SK-N-SH (cell line): ENCODE measurements at regions not wholly inside any gene's neighbourhood (a gene's known extent, or its start where the extent isn't known, plus 50 kb on each side); places are given as distances from the start of the nearest gene placed in this dataset.

Experiments used
- CTCF ChIA-PET: fragments of 300-600, 350-600 bp; formaldehyde crosslinking; extraction: SDS; loops from one replicate; lab custom pipeline; 2021; lab: Yijun Ruan, JAX
- POLR2A ChIA-PET: fragments of 350-600 bp; sonication (Branson Sonifier 250); formaldehyde crosslinking; extraction: SDS; loops from one replicate; lab custom pipeline; 2020; ENCODE audit warnings: antibody characterized with exemption, inconsistent platforms; lab: Yijun Ruan, JAX
- DNase-seq: peaks from one replicate; pipeline ENCODE4 v3.0.0; 2012
- H2AFZ ChIP-seq: fragments of 200-600 bp; sonication (generic); 2 replicates; pipeline ENCODE4 v1.8.1; 2016; ENCODE audit warnings: antibody characterized with exemption, mild to moderate bottlenecking, low read depth
- H3F3A ChIP-seq: fragments of 200-600 bp; sonication (generic); replicated peaks from 2 replicates; pipeline ENCODE3; 2016; ENCODE audit warnings: antibody characterized with exemption, mild to moderate bottlenecking; ENCODE audit not compliant: insufficient read depth
- H3K27ac ChIP-seq, 2 experiments: fragments of 200-500 bp in 1 of 2; fragments of 200-600 bp in 1 of 2; sonication (Bioruptor generic) in 1 of 2; sonication (generic), shearing (Covaris generic) in 1 of 2; 2 replicates each; pipeline versions ENCODE4 v1.5.1 to v1.6.1; 2014 to 2016; ENCODE audit warnings: low read depth in 2 of 2, inconsistent platforms in 1 of 2, low read length in 1 of 2, mild to moderate bottlenecking in 1 of 2, mixed read lengths in 1 of 2
- H3K27me3 ChIP-seq: fragments of 200-600 bp; sonication (generic), shearing (Covaris generic); 2 replicates; pipeline ENCODE4 v1.6.1; 2016; ENCODE audit warnings: mixed run types; ENCODE audit not compliant: insufficient read depth
- H3K36me3 ChIP-seq, 2 experiments: fragments of 200-500 bp in 1 of 2; fragments of 200-600 bp in 1 of 2; sonication (Bioruptor generic) in 1 of 2; sonication (generic) in 1 of 2; replicated peaks in 1 of 2; 2 replicates each; pipeline versions ENCODE3 to v1.5.1; 2014 to 2016; ENCODE audit warnings: low read length in 1 of 2, mild to moderate bottlenecking in 1 of 2; ENCODE audit not compliant: insufficient read depth in 2 of 2, control insufficient read depth in 1 of 2
- H3K4me1 ChIP-seq, 2 experiments: fragments of 200-500 bp in 1 of 2; fragments of 200-600 bp in 1 of 2; sonication (Bioruptor generic) in 1 of 2; sonication (generic), shearing (Covaris generic) in 1 of 2; 2 replicates each; pipeline versions ENCODE4 v1.5.1 to v1.6.1; 2014 to 2016; ENCODE audit warnings: low read depth in 1 of 2, low read length in 1 of 2, mixed run types in 1 of 2; ENCODE audit not compliant: insufficient read depth in 2 of 2, control insufficient read depth in 1 of 2
- H3K4me2 ChIP-seq: fragments of 200-600 bp; sonication (generic), shearing (Covaris generic); 2 replicates; pipeline ENCODE4 v1.6.1; 2017; ENCODE audit warnings: mixed run types
- H3K4me3 ChIP-seq, 2 experiments: fragments of 200-500 bp in 1 of 2; fragments of 200-600 bp in 1 of 2; sonication (Bioruptor generic) in 1 of 2; sonication (generic), shearing (Covaris generic) in 1 of 2; 2 replicates each; pipeline versions ENCODE4 v1.5.1 to v1.8.1; 2014 to 2016; ENCODE audit warnings: low read depth in 2 of 2, inconsistent platforms in 1 of 2, low read length in 1 of 2, mild to moderate bottlenecking in 1 of 2, mixed read lengths in 1 of 2, moderate library complexity in 1 of 2
- H3K79me2 ChIP-seq: fragments of 200-600 bp; sonication (generic); 2 replicates; pipeline ENCODE4 v1.8.1; 2017; ENCODE audit warnings: mild to moderate bottlenecking; ENCODE audit not compliant: insufficient read depth
- H3K9ac ChIP-seq: fragments of 200-600 bp; sonication (generic); 2 replicates; pipeline ENCODE4 v1.6.1; 2017; ENCODE audit warnings: mixed run types
- H3K9me2 ChIP-seq: fragments of 200-600 bp; sonication (generic); 2 replicates; pipeline ENCODE4 v1.6.1; 2017; ENCODE audit warnings: mixed run types
- H3K9me3 ChIP-seq: fragments of 200-600 bp; sonication (generic); 2 replicates; pipeline ENCODE4 v1.6.1; 2017; ENCODE audit warnings: mixed run types, mild to moderate bottlenecking, moderate library complexity
- H4K20me1 ChIP-seq: fragments of 200-600 bp; sonication (generic); 2 replicates; pipeline ENCODE4 v1.6.1; 2017; ENCODE audit warnings: mild to moderate bottlenecking, mixed run types; ENCODE audit not compliant: insufficient read depth
- EP300 ChIP-seq, 2 experiments: IDR thresholded peaks; 2 replicates each; pipeline versions ENCODE4 v1.4.0 to v1.6.1; 2012; ENCODE audit warnings: borderline replicate concordance in 1 of 2, low read depth in 1 of 2, low read length in 1 of 2
- GATA2 ChIP-seq: sonication (generic); formaldehyde crosslinking; IDR thresholded peaks from 2 replicates; pipeline ENCODE4 v1.5.0; 2020; ENCODE audit warnings: mild to moderate bottlenecking, missing genetic modification reagents
- NRF1 ChIP-seq: IDR thresholded peaks from 2 replicates; pipeline ENCODE4 v1.6.1; 2012; ENCODE audit warnings: low read depth, mild to moderate bottlenecking, low read length
- POLR2AphosphoS5 ChIP-seq: IDR thresholded peaks from 2 replicates; pipeline ENCODE4 v1.6.1; 2012; ENCODE audit warnings: low read depth, low read length
- RCOR1 ChIP-seq: fragments of 150-350 bp; IDR thresholded peaks from 2 replicates; pipeline ENCODE4 v1.6.1; 2017; ENCODE audit warnings: antibody characterized with exemption, low read length
- ZBTB33 ChIP-seq: IDR thresholded peaks from 2 replicates; pipeline ENCODE4 v1.4.0; 2012; ENCODE audit warnings: low read depth, borderline replicate concordance
- WGBS: methylation state at CpG from one replicate; pipeline ENCODE4 v1.1.6; 2017; ENCODE audit warnings: low lambda C conversion rate; 5-methylcytosine and 5-hydroxymethylcytosine counted together
- TF ChIP-seq, protein P1 (sequence below): fragments of 200-600 bp; sonication (generic); IDR thresholded peaks from 2 replicates; pipeline ENCODE4 v1.6.1; 2017; ENCODE audit warnings: antibody characterized with exemption, mild to moderate bottlenecking, moderate library complexity

DNA sequence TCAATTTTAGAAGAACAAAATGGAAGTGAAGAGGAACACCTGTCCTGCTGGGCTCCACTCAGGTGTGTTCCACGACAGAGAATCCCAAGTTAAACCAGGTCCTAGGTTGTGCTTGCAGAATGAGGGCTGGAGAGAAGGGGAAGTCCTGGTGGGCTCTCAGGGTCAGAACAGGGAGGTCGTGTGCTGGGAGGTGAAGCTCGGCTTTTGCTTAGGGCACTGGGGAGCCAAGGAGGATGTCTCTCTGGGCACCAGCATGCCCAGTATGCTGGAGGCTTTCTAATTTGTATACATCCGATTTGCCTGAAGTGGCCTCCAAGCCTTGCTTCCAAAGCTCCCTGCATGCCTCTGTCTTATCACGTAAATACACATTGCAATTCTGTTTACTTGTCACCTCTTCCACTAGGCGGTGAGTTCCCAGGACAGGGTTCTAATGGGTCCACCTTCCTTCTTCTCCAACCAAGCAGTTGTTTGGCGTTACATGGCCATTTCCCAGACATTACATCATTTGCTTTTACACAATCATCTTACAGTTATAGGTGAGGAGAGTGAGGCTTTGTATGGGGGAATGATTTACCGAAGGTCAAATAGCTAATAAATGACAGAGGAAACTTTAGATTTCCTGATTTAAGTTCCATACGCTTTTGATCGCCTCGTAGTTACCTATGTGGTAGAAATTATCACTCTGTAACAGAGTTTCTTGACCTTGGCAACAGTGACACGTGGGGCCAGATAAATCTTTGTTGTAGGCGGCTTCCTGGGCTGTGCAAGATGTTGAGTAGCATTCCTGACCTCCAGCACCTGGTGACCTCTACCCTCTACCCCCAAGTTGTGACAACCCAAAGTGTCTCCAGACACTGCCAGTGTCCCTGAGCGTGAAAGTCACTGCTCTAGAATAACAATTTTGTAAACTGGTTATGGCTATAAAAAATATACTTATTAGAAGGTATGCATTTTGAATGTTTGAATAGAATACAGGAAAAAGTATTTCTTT is 901.5 kb downstream of the TBC1D22A start (continued):
- TF ChIP-seq, protein P1, sequence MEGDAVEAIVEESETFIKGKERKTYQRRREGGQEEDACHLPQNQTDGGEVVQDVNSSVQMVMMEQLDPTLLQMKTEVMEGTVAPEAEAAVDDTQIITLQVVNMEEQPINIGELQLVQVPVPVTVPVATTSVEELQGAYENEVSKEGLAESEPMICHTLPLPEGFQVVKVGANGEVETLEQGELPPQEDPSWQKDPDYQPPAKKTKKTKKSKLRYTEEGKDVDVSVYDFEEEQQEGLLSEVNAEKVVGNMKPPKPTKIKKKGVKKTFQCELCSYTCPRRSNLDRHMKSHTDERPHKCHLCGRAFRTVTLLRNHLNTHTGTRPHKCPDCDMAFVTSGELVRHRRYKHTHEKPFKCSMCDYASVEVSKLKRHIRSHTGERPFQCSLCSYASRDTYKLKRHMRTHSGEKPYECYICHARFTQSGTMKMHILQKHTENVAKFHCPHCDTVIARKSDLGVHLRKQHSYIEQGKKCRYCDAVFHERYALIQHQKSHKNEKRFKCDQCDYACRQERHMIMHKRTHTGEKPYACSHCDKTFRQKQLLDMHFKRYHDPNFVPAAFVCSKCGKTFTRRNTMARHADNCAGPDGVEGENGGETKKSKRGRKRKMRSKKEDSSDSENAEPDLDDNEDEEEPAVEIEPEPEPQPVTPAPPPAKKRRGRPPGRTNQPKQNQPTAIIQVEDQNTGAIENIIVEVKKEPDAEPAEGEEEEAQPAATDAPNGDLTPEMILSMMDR = no peak
- no peak for TF ChIP-seq POLR2AphosphoS5
- no peak for TF ChIP-seq RCOR1
- no peak for TF ChIP-seq NRF1
- no peak for TF ChIP-seq GATA2 (CRISPR knock-in tag)
- TF ChIP-seq ZBTB33 = no peak

DNA sequence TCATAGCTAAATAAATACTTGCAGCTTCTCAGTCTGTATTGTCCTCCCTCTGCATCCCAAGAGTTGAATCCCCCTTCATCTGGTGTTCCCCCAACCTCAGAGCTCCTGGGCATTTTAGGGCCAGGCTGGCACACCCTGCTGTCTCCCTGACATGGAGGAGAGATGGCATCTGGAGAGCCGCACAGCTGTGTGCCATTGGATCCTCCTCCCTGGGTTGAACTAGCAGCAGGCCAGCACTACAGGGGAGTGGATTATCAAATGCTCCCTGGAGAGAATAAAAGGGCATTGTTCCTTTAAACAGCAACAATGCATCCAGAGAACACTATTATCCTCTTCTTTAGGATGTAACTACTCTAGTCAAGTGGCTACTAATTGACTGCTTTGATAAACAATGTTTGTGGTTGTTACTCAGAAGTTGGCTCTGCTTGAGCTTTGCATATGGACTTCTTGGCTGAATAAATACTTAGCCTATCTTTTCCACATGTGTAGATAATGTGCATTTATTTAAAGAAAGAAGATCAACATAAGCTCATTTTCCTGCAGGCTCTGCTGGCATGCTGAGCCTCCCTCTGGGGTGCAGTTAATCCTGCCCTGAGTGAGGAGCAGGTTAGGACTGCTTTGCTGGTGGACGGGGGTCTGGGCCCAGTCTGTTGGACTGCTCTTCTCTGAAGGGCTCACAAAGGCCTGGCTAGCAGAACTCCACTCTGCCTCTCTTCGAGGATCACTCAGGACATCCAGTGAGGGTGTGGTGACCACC is 897.2 kb downstream of the TBC1D22A start:
- DNase-seq = no peak
- Histone ChIP-seq H3K36me3 (no peaks in the 10 kb centered on the region), H3K4me2 (no peak overlapping the region), H3K27ac (no peak overlapping the region), H3K9me3 (no peaks in the 10 kb centered on the region), H3F3A (no peaks in the 10 kb centered on the region), H3K4me1 (peaks cover 0 to 5% of the 10 kb centered on the region in 2 experiments; a peak in 1 of 4 replicates), H3K4me3 (no peak overlapping the region), H3K9me2 (no peaks in the 10 kb centered on the region), H2AFZ (no peak overlapping the region), H3K79me2 (no peaks in the 10 kb centered on the region), H4K20me1 (no peaks in the 10 kb centered on the region), H3K27me3 (no peaks in the 10 kb centered on the region), H3K9ac (no peak overlapping the region)
- POLR2A ChIA-PET = no interaction called here
- CTCF ChIA-PET = no interaction called here
- TF ChIP-seq EP300 (IDR thresholded peaks at IDR 0.05; ENCODE audit: borderline replicate concordance in 1 of 2, low read depth in 1 of 2, low read length in 1 of 2) (no peak), ZBTB33 (no peak)
- 15% methylated on average over 3 of the region's 3 CpGs for WGBS
